ENCODE measurements at regions not wholly inside any gene's neighbourhood (a gene's known extent, or its start where the extent isn't known, plus 50 kb on each side); places are given as distances from the start of the nearest gene placed in this dataset.
"Not testable (repeated sequence)": the region's sequence is repeated elsewhere in the genome, so short reads cannot be mapped to it uniquely, and the experiment has no call there.

DNA sequence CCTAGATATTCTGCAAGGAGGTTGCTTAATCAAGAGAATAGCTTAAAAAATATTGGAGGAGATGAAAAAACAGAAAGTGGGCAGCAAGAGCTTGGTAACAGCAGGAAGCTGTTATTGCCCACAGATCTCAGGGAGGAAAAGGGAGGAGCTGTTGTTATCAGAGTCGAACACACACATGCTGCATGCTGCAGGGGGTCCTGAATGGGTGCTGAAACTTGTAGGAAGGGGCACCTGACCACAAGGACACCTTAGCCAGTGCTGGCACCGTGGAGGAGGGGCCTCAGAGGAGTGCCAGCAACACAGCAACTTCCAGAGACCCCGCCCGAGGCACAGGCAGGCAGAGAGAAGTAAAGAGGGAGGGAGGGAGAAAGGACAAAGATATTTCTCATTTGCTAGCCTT, 332.9 kb downstream of the SOCS6 start:
- no peak for DNase-seq (ENCODE audit: low read depth)

DNA sequence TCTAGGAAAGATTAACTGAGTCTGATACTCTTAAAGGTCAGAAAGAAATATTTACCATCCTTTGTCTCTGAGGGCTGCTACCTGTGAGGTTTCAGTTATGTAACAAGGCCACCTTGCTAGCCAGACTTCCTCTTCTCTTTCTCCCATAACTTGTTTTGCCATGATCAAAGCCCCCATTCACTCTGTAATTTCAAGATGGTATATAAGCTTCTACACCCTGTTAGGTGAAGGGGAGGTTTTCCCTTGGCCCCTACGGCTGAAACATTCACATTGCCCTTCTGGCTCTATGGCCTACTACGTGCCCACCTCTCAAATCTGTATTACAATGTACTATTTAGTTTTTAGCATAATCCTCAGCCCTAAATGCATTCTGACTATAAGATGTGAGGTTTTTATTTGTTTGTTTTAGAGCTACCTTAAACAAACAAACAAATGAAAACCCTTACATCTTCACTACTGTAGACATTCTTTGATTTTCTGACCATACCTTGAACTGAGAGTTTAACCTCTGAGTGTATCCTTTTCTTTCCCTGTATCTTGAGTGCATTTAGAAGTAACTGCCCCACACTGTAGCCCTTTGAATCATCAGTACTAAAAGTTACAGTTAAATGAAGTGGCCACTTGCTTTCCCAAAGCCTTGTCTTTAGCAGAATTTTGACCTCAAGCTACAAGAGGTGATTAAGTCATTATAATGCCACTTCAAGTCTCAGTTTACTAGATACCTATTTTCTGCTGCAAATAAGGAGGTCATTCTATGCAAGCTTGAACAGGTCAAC, 332.2 kb downstream of the SOCS6 start:
- no peak for DNase-seq (ENCODE audit: low read depth)

DNA sequence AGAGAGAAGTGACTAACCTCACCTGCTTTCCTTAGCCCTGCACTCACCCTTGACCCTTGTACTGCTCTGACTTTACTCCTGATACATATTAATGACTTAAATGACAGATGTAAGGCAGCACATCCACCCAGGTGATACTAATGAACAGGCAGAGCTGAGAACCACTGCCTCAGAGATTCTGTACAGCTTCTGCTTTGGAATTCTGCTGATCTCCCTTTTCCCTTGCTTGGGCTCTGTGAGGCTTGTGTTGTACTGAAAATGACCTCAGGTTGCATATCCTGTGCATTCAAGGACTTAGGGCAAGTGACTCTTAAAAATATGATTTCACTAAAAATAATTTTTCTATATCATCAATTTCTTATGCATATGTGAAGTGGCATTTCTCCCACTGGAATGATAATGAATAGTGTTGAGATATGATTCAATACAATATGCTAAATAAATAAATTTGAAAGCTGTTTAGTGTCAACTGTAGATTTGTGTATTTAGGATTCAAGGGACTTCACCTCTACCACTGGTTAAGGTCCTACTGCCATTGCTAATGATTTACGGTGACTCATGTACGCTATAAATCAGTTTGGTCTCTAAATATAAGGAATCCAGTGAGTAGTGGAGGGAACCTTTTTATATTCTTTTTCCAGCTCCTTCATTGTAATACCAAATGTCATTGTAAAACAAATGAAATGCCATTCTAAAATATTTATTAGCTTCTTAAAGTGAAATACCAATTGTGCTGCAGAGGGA, 328.3 kb downstream of the SOCS6 start:
- no peak for DNase-seq (ENCODE audit: low read depth)

DNA sequence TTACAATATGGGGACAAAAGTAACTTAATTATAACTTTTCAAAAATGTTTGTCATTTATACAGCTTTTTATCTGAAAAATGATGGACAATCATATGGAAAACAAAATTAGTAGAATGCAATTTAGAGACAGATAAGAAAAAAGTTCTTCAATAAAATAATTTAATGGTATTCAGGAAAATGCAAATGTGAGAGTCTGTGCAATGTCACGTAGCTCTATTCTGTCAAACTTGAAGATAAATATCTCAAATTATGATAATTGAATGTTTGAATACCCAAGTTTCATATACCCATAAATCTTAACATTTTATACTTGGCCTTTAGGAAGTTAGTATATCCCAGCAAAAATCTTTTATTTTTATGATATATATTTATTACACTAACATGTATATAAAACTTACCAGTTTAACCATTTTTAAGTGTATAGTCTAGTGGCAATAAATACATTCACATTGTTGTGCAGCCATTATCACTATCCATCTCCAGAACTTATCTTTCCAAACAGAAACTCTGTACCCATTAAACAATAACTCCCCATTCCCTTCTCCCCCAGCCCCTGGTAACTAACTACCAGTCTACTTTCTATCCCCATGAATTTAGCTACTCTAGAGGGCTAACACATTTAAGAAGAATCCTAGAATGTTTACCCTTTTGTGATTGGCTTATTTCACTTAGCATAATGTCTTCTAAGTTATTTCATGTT, 311.5 kb downstream of the SOCS6 start:
- no peak for DNase-seq (ENCODE audit: low read depth)

DNA sequence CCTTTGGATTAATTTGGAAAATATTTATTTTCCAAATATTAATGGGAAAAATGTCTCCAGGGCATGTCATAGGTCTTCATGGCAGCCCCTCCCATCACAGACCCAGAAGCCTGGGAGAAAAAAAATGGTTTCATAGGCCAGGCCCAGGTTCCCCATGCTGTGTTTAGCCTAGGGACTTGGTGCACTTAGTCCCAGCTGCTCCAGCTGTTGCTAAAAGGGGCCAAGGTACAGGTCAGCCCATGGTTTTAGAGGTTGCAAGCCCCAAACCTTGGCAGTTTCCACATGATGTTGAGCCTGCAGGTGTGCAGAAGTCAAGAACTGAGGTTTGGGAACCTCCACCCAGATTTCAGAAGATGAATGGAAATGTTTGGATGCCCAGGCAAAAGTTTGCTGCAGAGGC, 309.6 kb downstream of the SOCS6 start:
- DNase-seq (ENCODE audit: low read depth): no peak

DNA sequence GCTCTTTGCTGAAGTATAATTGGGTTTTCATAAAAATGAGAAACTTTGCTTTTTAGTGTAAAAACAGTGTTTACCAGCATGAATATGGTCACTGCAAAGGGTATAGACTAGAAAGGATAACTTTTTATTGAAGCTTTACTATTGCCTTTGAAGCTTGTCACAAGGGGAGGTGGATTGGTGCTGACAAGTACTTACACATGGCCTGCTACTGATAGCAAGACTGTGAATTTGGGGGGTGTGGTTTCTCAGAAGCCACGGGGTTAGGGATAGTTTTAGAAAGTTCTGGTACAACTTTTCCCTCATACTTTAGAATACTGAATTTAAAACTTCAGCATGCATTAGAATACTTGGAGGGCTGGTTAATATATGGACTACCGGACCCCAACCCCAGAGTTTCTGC, 294.1 kb downstream of the SOCS6 start:
- no peak for DNase-seq (ENCODE audit: low read depth)

DNA sequence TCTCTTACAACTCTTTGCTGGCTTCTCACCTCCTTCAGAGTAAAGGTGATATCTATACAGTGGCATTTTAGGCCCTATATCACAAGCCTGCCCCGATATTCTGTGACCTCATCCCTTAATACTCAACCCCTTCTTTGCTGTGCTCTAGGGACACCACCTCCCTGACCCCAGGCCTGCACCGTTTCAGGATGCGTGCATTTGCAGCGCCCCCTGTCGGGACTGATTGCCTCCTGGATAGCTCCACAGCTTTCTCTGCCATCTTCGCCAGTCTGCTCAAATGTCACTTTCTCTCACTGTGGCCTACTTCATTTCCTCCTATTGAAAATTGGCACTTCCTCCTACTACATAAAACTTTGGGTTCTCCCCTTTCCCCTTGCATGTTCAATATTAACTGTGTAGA, 289.6 kb downstream of the SOCS6 start:
- DNase-seq (ENCODE audit: low read depth): no peak

DNA sequence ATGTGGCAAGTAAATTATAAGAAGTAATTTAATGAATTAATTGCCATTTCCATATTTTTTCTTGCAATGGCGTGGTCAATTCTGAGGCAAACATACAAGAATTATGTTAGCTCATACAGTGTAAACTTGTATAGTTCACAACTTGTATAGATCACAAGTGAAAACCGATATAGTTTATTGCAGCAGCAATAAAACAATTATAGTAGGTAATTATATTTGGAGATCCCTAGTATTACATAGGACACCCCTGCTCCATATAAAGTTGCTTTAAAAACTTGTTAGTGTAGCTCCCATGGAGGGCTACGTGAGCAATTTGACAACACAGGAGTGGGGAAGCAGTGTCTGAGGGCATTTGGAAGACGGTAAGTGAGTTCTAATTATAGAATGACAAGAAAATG, 288.2 kb downstream of the SOCS6 start:
- DNase-seq (ENCODE audit: low read depth): no peak

DNA sequence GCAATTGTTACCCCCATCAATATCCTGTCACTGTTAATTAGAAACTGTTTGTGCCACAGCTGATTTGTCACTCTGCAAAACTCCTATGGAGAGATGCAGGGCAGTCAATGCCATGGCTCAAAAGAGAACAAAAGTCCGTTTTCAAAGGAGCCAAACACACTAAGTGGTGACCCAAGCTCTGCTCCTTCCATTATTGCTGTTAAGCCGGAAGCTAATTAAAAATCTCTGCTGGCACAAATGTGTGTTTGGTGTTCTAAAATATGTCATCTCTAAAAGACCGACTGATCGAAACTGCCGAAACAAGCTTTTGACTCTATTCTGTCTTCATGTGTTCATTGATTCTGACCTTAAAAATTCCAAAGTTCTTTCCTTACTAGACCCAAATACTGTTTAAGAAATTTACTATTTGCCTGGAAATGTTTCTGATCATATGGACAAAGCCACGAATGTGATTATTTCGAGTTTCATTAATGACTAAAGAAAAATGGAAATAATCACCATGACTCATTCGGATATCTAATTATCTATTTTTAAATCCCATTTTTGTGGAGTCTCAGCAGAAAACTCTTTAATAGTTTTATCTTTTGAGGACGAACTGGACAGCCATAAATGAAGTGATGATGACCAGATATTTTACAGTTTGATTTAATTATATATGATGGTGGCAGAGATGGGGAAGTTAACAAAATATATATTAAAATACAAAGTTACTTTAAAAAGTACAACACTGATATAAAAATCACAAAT, 287.6 kb downstream of the SOCS6 start:
- DNase-seq (ENCODE audit: low read depth): no peak

DNA sequence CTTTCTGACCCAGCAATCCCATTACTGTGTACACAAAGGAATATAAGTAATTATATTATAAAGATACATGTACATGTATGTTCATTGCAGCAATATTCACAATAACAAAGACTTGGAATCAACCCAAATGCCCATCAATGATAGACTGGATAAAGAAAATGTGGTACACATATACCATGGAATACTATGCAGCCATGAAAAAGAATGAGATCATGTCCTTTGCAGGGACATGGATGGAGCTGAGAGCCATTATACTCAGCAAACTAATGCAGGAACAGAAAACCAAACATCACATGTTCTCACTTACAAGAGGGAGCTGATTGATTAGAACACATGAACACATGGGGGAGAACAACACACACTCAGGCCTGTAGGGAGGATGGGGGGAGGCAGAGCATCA, 286.1 kb downstream of the SOCS6 start:
- not testable (repeated sequence) for DNase-seq (ENCODE audit: low read depth)

DNA sequence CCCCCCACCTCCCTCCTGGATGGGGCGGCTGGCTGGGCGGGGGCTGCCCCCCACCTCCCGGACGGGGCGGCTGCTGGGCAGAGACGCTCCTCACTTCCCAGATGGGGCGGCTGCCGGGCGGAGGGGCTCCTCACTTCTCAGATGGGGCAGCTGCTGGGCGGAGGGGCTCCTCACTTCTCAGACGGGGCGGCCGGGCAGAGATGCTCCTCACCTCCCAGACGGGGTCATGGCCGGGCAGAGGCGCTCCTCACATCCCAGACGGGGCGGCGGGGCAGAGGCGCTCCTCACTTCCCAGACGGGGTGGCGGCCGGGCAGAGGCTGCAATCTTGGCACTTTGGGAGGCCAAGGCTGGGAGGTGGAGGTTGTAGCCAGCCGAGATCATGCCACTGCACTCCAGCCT, 280.8 kb downstream of the SOCS6 start:
- not testable (repeated sequence) for DNase-seq (ENCODE audit: low read depth)

DNA sequence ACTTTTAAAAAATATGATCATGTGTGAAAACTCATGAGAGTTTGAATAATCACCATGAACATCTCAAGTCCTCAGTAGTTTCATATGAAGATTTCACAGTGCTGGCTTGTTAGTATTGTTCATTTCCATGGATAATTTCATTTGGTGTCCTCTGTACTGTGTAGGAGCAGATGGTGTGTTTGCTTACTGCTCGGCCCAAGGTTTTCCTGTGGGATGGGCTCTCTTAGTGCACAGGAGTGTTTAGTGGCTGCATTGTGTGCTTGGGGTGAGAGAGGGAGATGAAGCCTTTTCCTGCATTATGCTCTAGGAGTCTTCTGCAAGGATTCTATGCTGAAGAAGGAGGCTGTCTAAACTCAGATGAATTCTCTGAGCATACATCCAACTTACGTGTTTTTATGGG, 270.6 kb downstream of the SOCS6 start:
- no peak for DNase-seq (ENCODE audit: low read depth)

DNA sequence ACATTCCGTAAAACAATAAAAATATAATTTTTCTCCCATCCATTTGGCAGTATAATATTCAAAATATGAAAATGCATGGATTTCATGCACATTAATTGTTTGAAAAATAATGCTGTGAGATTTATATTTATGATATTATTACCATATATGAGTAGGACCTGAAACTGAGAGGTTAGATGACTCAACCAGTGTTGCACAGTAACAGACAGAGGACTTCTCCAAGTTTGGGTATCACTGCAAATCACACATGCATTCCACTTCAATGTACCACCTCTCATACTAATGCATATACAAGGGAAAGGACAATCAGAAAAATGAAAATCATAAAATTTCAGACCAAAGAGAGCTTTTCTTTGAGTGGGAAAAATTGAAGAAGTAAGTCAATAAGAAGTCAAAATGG, 269.5 kb downstream of the SOCS6 start:
- DNase-seq (ENCODE audit: low read depth): no peak

DNA sequence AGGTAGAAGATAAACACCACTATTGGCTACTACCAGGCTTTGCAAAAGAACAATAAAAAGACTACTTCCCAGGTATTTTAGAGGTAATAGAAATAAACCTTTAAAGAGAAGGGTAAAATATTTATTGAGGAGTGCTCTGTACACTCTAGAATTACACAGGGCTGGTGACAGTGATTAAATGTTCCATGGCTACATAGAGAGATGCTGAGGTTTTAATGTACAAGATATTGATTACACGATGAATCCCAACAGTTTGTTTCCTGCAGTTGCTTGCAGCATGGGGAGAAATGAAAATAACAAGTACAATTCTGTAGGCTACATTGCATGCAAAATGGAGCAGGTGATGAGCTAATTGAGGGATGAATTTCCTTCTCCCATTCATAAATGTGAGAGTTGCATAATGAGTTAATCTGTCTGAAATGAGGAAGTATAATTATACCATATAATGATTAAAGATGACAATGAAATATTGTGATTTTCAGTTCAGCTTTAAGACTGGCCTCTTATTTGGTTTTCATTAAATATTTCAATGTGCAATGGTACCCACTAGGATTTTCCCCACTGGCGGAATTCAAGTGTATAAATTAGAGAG, 266.1 kb downstream of the SOCS6 start:
- no peak for DNase-seq (ENCODE audit: low read depth)

DNA sequence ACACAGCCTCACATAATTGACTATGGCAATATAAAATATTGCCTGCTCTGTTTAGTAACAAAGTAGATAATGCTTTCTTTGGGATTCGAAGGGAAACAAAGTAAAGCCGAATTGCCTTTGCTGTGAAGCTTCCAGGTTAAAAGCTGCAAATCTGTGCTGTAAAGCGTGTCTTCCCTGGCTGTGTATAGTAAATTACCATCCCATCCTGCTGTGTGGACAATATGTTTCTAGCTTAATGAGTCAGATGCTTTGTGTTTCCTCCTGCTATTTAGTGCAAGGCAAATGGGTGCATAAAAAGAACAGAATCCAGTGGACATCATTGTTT, 265.1 kb downstream of the SOCS6 start:
- DNase-seq (ENCODE audit: low read depth): no peak

DNA sequence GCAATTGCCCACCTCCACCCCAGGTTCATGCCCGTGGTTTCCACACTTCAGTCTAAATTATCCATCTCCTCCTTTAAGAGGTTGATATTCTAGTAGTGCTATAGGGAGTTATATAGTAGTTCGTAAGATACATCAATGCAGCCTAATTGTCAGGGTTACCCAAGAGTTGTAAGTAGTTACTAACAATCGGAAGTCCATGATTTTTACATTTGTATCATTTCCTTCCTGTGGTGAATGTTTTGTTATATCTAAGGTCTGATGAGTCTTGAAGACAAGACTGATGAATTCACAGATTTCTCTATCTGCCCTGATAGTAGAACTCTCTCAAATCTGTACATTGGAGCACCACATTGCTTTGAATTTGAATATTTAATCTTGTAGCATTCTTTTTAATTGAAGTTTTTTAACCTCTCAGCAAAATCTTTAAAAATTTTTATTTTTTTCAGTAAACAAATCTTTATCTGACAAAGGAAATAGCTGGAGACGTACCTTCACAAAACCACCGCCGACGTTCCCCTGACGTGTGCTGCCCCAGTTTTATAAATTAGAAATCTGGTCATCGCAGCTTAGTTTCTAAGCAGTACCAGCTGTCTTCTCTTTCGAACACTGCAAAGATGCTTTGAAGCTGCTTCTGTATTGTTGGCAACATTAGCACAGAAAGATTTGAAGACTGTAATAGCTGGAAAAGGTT, 264.5 kb downstream of the SOCS6 start:
- DNase-seq (ENCODE audit: low read depth): no peak

DNA sequence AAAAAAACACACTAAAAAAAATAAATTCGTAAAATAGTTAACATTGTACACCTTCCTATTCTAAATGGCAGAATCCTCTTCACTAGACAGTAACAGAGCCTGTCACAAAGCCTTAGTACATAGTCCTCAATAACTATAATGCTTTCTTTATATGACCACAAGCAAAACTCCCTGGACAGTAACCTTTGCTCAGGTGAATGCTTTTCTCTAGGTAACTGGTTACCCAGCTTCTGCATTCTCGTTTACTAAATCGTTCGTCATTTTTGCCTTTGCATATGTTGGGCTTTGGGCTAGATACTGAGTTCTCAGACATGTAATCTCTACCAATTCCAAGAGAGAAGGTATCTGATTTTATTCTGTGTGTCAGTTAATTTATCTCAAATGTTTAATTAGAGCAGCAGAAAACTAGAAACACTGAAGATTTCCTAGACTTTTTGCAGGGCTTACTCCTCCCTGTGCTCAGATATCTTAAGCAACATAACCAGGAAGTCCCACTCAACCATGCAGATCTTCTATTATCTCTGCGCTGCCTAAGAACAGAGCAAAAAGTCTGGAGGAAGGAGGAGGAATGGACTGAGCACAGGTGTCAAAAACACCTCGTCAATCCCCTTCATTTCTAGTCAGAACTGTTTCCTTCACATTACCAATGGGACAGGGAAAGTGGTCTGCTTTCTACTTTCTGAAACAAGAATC, 247.7 kb downstream of the SOCS6 start:
- no peak for DNase-seq (ENCODE audit: low read depth)

DNA sequence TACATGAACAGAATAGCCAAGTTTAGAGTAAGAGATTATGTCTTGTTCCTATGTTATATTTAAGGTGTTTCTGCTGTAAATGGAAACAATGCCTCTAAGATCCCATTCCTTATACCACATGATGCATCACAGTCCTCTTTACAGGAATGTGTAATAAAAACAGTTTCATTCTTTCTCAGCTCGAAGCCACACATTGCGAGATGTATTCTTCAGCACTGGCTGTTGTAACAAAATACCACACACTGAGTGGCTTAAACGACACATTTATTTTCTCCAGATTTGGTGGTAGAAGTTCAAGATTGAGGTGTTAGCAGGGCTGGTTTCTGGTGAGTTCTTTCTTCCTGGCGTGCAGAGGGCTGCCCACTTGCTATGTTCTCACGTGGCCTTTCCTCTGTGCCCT, 246.2 kb downstream of the SOCS6 start:
- no peak for DNase-seq (ENCODE audit: low read depth)

DNA sequence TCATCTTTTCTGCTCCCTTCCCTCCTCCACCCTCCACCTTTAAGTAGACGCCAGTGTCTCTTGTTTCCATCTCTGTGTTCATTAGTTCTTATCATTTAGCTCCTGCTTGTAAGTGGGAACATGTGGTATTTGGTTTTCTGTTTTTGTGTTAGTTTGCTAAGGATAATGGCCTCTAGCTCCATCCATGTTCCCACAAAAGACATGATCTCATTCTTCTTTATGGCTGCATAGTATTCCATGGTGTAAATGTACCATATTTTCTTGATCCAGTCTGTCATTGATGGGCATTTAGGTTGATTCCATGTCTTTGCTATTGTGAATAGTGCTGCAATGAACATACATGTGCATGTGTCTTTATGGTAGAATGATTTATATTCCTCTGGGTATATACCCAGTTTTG, 236.5 kb downstream of the SOCS6 start:
- not testable (repeated sequence) for DNase-seq (ENCODE audit: low read depth)

DNA sequence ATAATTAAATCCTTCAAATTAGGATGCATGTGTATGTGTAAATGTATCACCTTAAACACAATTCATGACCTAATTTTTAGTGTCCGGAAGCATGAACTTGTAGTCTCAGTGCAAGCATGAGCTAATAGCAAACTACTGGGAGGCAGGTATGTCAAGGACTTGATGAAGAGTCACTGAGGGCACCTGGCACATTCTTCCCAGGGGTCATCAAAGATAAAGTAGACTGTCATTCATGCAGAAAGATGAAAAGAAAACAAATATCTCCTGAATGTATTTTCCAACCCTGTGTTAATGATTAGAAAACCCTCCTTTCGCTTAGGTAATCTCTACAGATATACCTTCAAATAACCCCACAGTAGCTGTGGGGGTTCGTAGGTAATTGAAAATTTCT, 234.9 kb downstream of the SOCS6 start:
- DNase-seq (ENCODE audit: low read depth): no peak

All from myocyte (in vitro differentiated cells).